Lower leg skin (tissue), 3 donors: ENCODE measurements at regions not wholly inside any gene's neighbourhood (a gene's known extent, or its start where the extent isn't known, plus 50 kb on each side); places are given as distances from the start of the nearest gene placed in this dataset.

ENCODE experiments used
- POLR2A ChIP-seq, 2 donors: fragments of 450-650 bp; IDR thresholded peaks; one replicate each; pipeline ENCODE4 v1.6.1; 2016 to 2017; ENCODE audit warnings: antibody characterized with exemption in 2 of 2, mild to moderate bottlenecking in 1 of 2, moderate library complexity in 1 of 2
- TF ChIP-seq, protein P1 (sequence below), 3 donors: fragments of 450-650 bp; IDR thresholded peaks; one replicate each; pipeline ENCODE4 v1.5.1; 2016; ENCODE audit warnings: antibody characterized with exemption in 3 of 3, mild to moderate bottlenecking in 3 of 3, moderate library complexity in 2 of 3

DNA sequence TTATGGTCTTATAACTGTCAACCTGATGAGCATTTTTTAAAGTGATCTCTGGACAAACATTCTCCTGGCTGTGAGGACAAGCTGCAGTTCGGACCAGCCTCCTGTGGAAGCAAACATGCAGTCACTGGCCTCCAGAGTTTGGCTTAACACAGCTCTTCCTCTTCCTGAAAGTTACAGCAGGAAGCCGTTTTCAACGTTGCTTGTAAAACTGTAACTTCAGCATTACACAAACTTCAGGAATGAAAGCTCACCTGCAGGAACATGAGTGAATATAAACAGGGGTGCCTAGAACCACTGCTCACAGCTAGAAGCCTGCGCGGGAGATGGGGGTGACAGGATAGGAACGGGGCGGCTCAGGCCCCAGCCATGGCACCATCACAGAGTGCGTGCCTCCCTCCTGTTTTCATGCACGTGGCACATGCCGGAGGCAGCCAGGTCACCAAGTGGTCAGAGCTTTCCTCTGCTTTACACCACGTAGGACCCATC, 292.9 kb upstream of the PITRM1 start:
- TF ChIP-seq, protein P1, sequence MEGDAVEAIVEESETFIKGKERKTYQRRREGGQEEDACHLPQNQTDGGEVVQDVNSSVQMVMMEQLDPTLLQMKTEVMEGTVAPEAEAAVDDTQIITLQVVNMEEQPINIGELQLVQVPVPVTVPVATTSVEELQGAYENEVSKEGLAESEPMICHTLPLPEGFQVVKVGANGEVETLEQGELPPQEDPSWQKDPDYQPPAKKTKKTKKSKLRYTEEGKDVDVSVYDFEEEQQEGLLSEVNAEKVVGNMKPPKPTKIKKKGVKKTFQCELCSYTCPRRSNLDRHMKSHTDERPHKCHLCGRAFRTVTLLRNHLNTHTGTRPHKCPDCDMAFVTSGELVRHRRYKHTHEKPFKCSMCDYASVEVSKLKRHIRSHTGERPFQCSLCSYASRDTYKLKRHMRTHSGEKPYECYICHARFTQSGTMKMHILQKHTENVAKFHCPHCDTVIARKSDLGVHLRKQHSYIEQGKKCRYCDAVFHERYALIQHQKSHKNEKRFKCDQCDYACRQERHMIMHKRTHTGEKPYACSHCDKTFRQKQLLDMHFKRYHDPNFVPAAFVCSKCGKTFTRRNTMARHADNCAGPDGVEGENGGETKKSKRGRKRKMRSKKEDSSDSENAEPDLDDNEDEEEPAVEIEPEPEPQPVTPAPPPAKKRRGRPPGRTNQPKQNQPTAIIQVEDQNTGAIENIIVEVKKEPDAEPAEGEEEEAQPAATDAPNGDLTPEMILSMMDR (IDR thresholded peaks at IDR 0.05), result no peak
- no peak for TF ChIP-seq POLR2A (IDR thresholded peaks at IDR 0.05)
